H1 (cell line): ENCODE measurements at regions not wholly inside any gene's neighbourhood (a gene's known extent, or its start where the extent isn't known, plus 50 kb on each side); places are given as distances from the start of the nearest gene placed in this dataset.

Experiments
- CTCF ChIA-PET: fragments of 300-600 bp; sonication (Branson Sonifier 250); formaldehyde crosslinking; loops from one replicate; lab custom pipeline; 2021; ENCODE audit not compliant: partially characterized antibody; lab: Charles Lee
- POLR2A ChIA-PET: fragments of 300-600 bp; sonication (Branson Sonifier 250); formaldehyde crosslinking; loops from one replicate; lab custom pipeline; 2021; ENCODE audit warnings: inconsistent platforms; ENCODE audit not compliant: partially characterized antibody; lab: Charles Lee
- DNase-seq, 2 experiments: peaks; one replicate each; pipeline versions ENCODE4 v3.0.0 to v3.0.0-alpha.2; 2010 to 2022; ENCODE audit warnings: low spot score in 2 of 2, low read depth in 1 of 2, mixed read lengths in 1 of 2
- FAIRE-seq: peaks from 2 replicates; lab custom pipeline; 2011; peaks lifted over from hg19 to GRCh38; lab: Jason Lieb, UNC
- H2AFZ ChIP-seq: 2 replicates; pipeline ENCODE4 v1.8.1; 2012; ENCODE audit warnings: low read length, inconsistent platforms
- H2AK5ac ChIP-seq: 2 replicates; pipeline ENCODE4 v1.6.1; 2013; ENCODE audit warnings: low read depth, low read length
- H2BK120ac ChIP-seq: replicated peaks from 2 replicates; pipeline ENCODE3; 2013; ENCODE audit warnings: low read depth, low read length, inconsistent platforms
- H2BK12ac ChIP-seq: 2 replicates; pipeline ENCODE4 v1.6.1; 2013; ENCODE audit warnings: low read depth, low read length
- H2BK15ac ChIP-seq: 2 replicates; pipeline ENCODE4 v1.6.1; 2013; ENCODE audit warnings: low read length
- H2BK20ac ChIP-seq: 2 replicates; pipeline ENCODE4 v1.6.1; 2013; ENCODE audit warnings: low read length
- H2BK5ac ChIP-seq: 2 replicates; pipeline ENCODE4 v1.6.1; 2013; ENCODE audit warnings: low read depth, low read length
- H3K14ac ChIP-seq: 2 replicates; pipeline ENCODE4 v1.6.1; 2013; ENCODE audit warnings: inconsistent platforms; ENCODE audit not compliant: insufficient read length
- H3K18ac ChIP-seq: 2 replicates; pipeline ENCODE4 v1.6.1; 2013; ENCODE audit warnings: low read length; ENCODE audit errors: extremely low read depth
- H3K23ac ChIP-seq: 2 replicates; pipeline ENCODE4 v1.6.1; 2013; ENCODE audit warnings: inconsistent platforms; ENCODE audit not compliant: insufficient read length
- H3K23me2 ChIP-seq: 2 replicates; pipeline ENCODE4 v1.6.1; 2013; ENCODE audit warnings: low read depth, low read length
- H3K27ac ChIP-seq: 2 replicates; pipeline ENCODE4 v1.6.1; 2011; ENCODE audit warnings: low read depth, low read length, inconsistent platforms
- H3K27me3 ChIP-seq, 4 experiments: replicated peaks in 1 of 4; 1 replicate in 1 of 4; 2 replicates in 3 of 4; pipeline versions ENCODE4 v1.6.1 to v1.8.1; 2011 to 2013; ENCODE audit warnings: low read length in 3 of 4, mild to moderate bottlenecking in 3 of 4, inconsistent platforms in 2 of 4, mixed read lengths in 2 of 4, moderate library complexity in 1 of 4; ENCODE audit not compliant: control insufficient read depth in 3 of 4, insufficient read depth in 3 of 4; ENCODE audit errors: extremely low read depth in 1 of 4
- H3K36me3 ChIP-seq, 4 experiments: 2 replicates each; pipeline versions ENCODE4 v1.6.1 to v1.8.1; 2011 to 2013; ENCODE audit warnings: mild to moderate bottlenecking in 4 of 4, low read length in 3 of 4, moderate library complexity in 2 of 4, control low read depth in 1 of 4, inconsistent platforms in 1 of 4; ENCODE audit not compliant: insufficient read depth in 4 of 4, control insufficient read depth in 2 of 4
- H3K4ac ChIP-seq: replicated peaks from 2 replicates; pipeline ENCODE3; 2013; ENCODE audit warnings: low read length, low read depth, mixed read lengths, inconsistent platforms; ENCODE audit not compliant: insufficient read length
- H3K4me1 ChIP-seq, 4 experiments: replicated peaks in 1 of 4; 1 replicate in 1 of 4; 2 replicates in 3 of 4; pipeline versions ENCODE4 v1.6.1 to v1.8.1; 2011 to 2013; ENCODE audit warnings: low read length in 3 of 4, inconsistent platforms in 2 of 4, mixed read lengths in 1 of 4; ENCODE audit not compliant: insufficient read depth in 4 of 4, control insufficient read depth in 3 of 4
- H3K4me2 ChIP-seq, 2 experiments: 2 replicates each; pipeline versions ENCODE4 v1.6.1 to v1.8.1; 2011 to 2013; ENCODE audit warnings: low read depth in 2 of 2, low read length in 2 of 2, control low read depth in 1 of 2, inconsistent platforms in 1 of 2, mild to moderate bottlenecking in 1 of 2; ENCODE audit not compliant: insufficient read depth in 1 of 2
- H3K4me3 ChIP-seq, 4 experiments: fragments of 200-600, 300-600 bp in 1 of 4; sonication (generic), shearing (Covaris generic), sonication (Bioruptor Twin) in 1 of 4; 2 replicates each; pipeline versions ENCODE4 v1.5.1 to v1.8.1; 2011 to 2016; ENCODE audit warnings: low read length in 4 of 4, low read depth in 3 of 4, control low read depth in 2 of 4, inconsistent platforms in 2 of 4, mild to moderate bottlenecking in 2 of 4, mixed read lengths in 1 of 4, moderate library complexity in 1 of 4; ENCODE audit not compliant: insufficient read depth in 2 of 4; ENCODE audit errors: extremely low read depth in 1 of 4
- H3K56ac ChIP-seq: replicated peaks from 2 replicates; pipeline ENCODE3; 2013; ENCODE audit warnings: low read depth, mild to moderate bottlenecking, mixed read lengths, low read length, inconsistent platforms; ENCODE audit not compliant: insufficient read length
- H3K79me1 ChIP-seq: 2 replicates; pipeline ENCODE4 v1.6.1; 2013; ENCODE audit warnings: low read depth, low read length, control low read depth
- H3K79me2 ChIP-seq, 2 experiments: 2 replicates each; pipeline versions ENCODE4 v1.6.1 to v1.8.1; 2012 to 2013; ENCODE audit warnings: low read length in 2 of 2, mild to moderate bottlenecking in 2 of 2, inconsistent platforms in 1 of 2; ENCODE audit not compliant: insufficient read depth in 2 of 2, control insufficient read depth in 1 of 2
- H3K9ac ChIP-seq, 4 experiments: replicated peaks in 1 of 4; 1 replicate in 1 of 4; 2 replicates in 3 of 4; pipeline versions ENCODE4 v1.6.1 to v1.8.1; 2011 to 2013; ENCODE audit warnings: low read depth in 3 of 4, low read length in 3 of 4, control low read depth in 2 of 4, mild to moderate bottlenecking in 2 of 4, moderate library complexity in 2 of 4, inconsistent platforms in 1 of 4; ENCODE audit errors: extremely low read depth in 1 of 4
- H3K9me3 ChIP-seq, 2 experiments: 2 replicates each; pipeline versions ENCODE4 v1.6.1 to v1.8.1; 2012 to 2013; ENCODE audit warnings: mild to moderate bottlenecking in 2 of 2, moderate library complexity in 2 of 2, control low read depth in 1 of 2, inconsistent platforms in 1 of 2, low read depth in 1 of 2, low read length in 1 of 2, mixed read lengths in 1 of 2; ENCODE audit not compliant: insufficient read depth in 2 of 2
- H4K20me1 ChIP-seq, 2 experiments: replicated peaks in 1 of 2; 2 replicates each; pipeline versions ENCODE3 to v1.8.1; 2011 to 2013; ENCODE audit warnings: inconsistent platforms in 2 of 2, low read length in 2 of 2, mild to moderate bottlenecking in 1 of 2; ENCODE audit not compliant: insufficient read depth in 2 of 2, control insufficient read depth in 1 of 2
- H4K5ac ChIP-seq: 2 replicates; pipeline ENCODE4 v1.6.1; 2013; ENCODE audit warnings: low read length, low read depth, mixed read lengths, inconsistent platforms; ENCODE audit not compliant: insufficient read length
- H4K8ac ChIP-seq: 2 replicates; pipeline ENCODE4 v1.8.0; 2013; ENCODE audit warnings: mild to moderate bottlenecking, moderate library complexity, low read length, inconsistent platforms; ENCODE audit not compliant: insufficient read depth; ENCODE audit errors: extremely low read depth
- H4K91ac ChIP-seq: replicated peaks from 2 replicates; pipeline ENCODE3; 2013; ENCODE audit warnings: low read length, mixed read lengths, inconsistent platforms; ENCODE audit not compliant: insufficient read length
- CBX8 ChIP-seq: fragments of 300-800, 300-1000 bp; sonication (generic); IDR thresholded peaks from 2 replicates; pipeline ENCODE4 v1.7.1; 2016; ENCODE audit warnings: low read depth, low read length, borderline replicate concordance
- CEBPB ChIP-seq: IDR thresholded peaks from 2 replicates; pipeline ENCODE4 v1.6.1; 2012; ENCODE audit warnings: low read depth, low read length
- CHD2 ChIP-seq: IDR thresholded peaks from 2 replicates; pipeline ENCODE4 v1.6.1; 2012; ENCODE audit warnings: low read length, improper control_type of control experiment
- CTCF ChIP-seq, 3 experiments: IDR thresholded peaks; 1 replicate in 2 of 3; 2 replicates in 1 of 3; pipeline versions ENCODE4 v1.5.1 to v1.6.1; 2011; ENCODE audit warnings: low read length in 3 of 3, mild to moderate bottlenecking in 3 of 3, inconsistent platforms in 2 of 3, low read depth in 1 of 3, moderate library complexity in 1 of 3; ENCODE audit not compliant: insufficient read depth in 1 of 3; ENCODE audit errors: control extremely low read depth in 1 of 3
- EZH2 ChIP-seq: fragments of 200-600 bp; sonication (generic); IDR thresholded peaks from 2 replicates; pipeline ENCODE4 v1.7.1; 2012; ENCODE audit warnings: low read depth, mild to moderate bottlenecking, moderate library complexity, low read length, inconsistent platforms; ENCODE audit not compliant: severe bottlenecking
- HDAC6 ChIP-seq: IDR thresholded peaks from one replicate; pipeline ENCODE4 v1.7.1; 2012; ENCODE audit warnings: low read depth, mild to moderate bottlenecking, inconsistent platforms, low read length, moderate library complexity
- RFX5 ChIP-seq: IDR thresholded peaks from 2 replicates; pipeline ENCODE4 v1.6.1; 2011; ENCODE audit warnings: low read depth, low read length, improper control_type of control experiment, borderline replicate concordance
- RXRA ChIP-seq: IDR thresholded peaks from 2 replicates; pipeline ENCODE4 v1.6.1; 2011; ENCODE audit warnings: low read depth, mild to moderate bottlenecking, low read length, moderate library complexity; ENCODE audit not compliant: insufficient read depth
- SP4 ChIP-seq: IDR thresholded peaks from 2 replicates; pipeline ENCODE4 v1.6.1; 2012; ENCODE audit warnings: low read length, inconsistent platforms
- TAF1 ChIP-seq: IDR thresholded peaks from 2 replicates; pipeline ENCODE4 v1.6.1; 2011; ENCODE audit warnings: mild to moderate bottlenecking, low read depth, low read length
- TAF7 ChIP-seq: optimal IDR thresholded peaks from 2 replicates; pipeline ENCODE3; 2011; ENCODE audit warnings: low read depth, mild to moderate bottlenecking, inconsistent platforms, low read length, moderate library complexity, borderline replicate concordance
- TCF12 ChIP-seq: IDR thresholded peaks from 2 replicates; pipeline ENCODE4 v1.6.1; 2011; ENCODE audit warnings: low read depth, mild to moderate bottlenecking, low read length
- WGBS, 2 experiments: shearing (Covaris generic) in 1 of 2; methylation state at CpG; one replicate each; pipeline versions ENCODE4 v1.1.6 to v1.1.7; 2013 to 2015; ENCODE audit warnings: low lambda C conversion rate in 2 of 2, mixed read lengths in 2 of 2, inconsistent platforms in 1 of 2, low coverage in 1 of 2, missing lambda C conversion rate in 1 of 2; ENCODE audit not compliant: insufficient replicate concordance in 2 of 2, insufficient coverage in 1 of 2, insufficient read length in 1 of 2; ENCODE audit errors: extremely low coverage in 1 of 2, missing lambda C conversion rate in 1 of 2; 5-methylcytosine and 5-hydroxymethylcytosine counted together

DNA sequence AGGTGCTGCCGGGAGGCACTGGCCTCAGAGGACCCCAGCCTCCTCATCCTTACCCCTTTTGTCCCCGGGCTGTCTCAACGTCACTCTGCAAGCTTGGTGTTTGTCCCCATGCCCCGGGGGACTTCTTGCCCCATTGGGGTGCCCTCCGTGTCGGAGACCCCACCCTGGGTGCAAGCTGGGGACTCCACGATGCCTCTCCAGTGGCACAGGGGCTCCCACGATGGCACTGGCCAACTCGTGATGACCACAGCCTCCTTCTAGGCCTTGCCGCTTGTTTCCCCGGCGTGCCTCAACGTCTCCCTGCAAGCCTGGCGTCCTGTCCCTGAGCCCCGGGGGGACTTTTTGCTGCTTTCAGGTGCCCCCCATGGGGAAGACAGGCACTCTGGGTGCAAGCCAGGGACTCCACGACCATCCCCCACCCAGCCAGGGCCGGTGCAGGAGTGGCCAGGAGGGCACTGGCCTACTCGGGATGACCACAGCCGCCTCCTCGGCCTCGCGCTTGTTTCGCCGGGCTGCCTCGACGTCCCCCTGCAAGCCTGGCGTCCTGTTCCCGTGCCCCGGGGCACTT lies 237.0 kb downstream of the TUBA3C start:
- no peaks in the 10 kb centered on the region for H3K79me1 ChIP-seq
- no peak overlapping the region for H3K4me3 ChIP-seq
- DNase-seq (no peak), FAIRE-seq (no peak)
- H3K4me2 ChIP-seq: no peak overlapping the region
- no peak overlapping the region for H2BK20ac ChIP-seq
- no peak overlapping the region for H2AFZ ChIP-seq
- ChIA-PET CTCF (no interaction called here), POLR2A (no interaction called here)
- no peak overlapping the region for H2AK5ac ChIP-seq
- no peak overlapping the region for H3K27ac ChIP-seq
- H4K91ac ChIP-seq: no peak overlapping the region
- no peaks in the 10 kb centered on the region for H3K4me1 ChIP-seq
- no peak overlapping the region for H3K4ac ChIP-seq
- H2BK15ac ChIP-seq: no peak overlapping the region
- no peak overlapping the region for H2BK12ac ChIP-seq
- peaks cover 61 to 71% of the 10 kb centered on the region in 2 experiments for H3K9me3 ChIP-seq
- H4K5ac ChIP-seq: no peak overlapping the region
- WGBS, 2 experiments: 89% methylated on average over 27 of the region's 29 CpGs; no CpG with 5 or more reads in 1 of the 2 experiments
- no peaks in the 10 kb centered on the region for H3K36me3 ChIP-seq
- no peak overlapping the region for H3K18ac ChIP-seq
- no peak overlapping the region for H3K9ac ChIP-seq
- H3K27me3 ChIP-seq: no peaks in the 10 kb centered on the region
- no peaks in the 10 kb centered on the region for H3K23me2 ChIP-seq
- H3K23ac ChIP-seq: no peak overlapping the region
- H3K79me2 ChIP-seq: no peaks in the 10 kb centered on the region
- no peaks in the 10 kb centered on the region for H4K20me1 ChIP-seq
- no peak for TF ChIP-seq TAF1
- no peak for TF ChIP-seq EZH2
- no peak for TF ChIP-seq HDAC6
- TF ChIP-seq CHD2: no peak
- no peak for TF ChIP-seq CTCF (IDR thresholded peaks at IDR 0.05; ENCODE audit: control extremely low read depth in 1 of 3, insufficient read depth in 1 of 3, low read depth in 1 of 3, low read length in 3 of 3)
- no peak for TF ChIP-seq SP4
- no peak for TF ChIP-seq TAF7
- TF ChIP-seq TCF12: no peak
- TF ChIP-seq RFX5: no peak
- no peak for TF ChIP-seq CEBPB
- TF ChIP-seq CBX8: no peak
- TF ChIP-seq RXRA: no peak
- TF ChIP-seq, all 59 proteins: peak for 0
- Histone ChIP-seq H2BK120ac (no peak overlapping the region), H2BK5ac (no peak overlapping the region), H3K14ac (no peak overlapping the region), H3K56ac (no peak overlapping the region), H4K8ac (no peak overlapping the region)
